H9 (cell line): ENCODE measurements at regions not wholly inside any gene's neighbourhood (a gene's known extent, or its start where the extent isn't known, plus 50 kb on each side); places are given as distances from the start of the nearest gene placed in this dataset.

Experiments
- DNase-seq: peaks from one replicate; pipeline ENCODE4 v3.0.0-alpha.2; 2017
- H2AFZ ChIP-seq: one replicate; pipeline ENCODE4 v1.6.1; 2013; ENCODE audit warnings: mild to moderate bottlenecking, low read length, control low read depth, moderate library complexity
- H2AK5ac ChIP-seq: 2 replicates; pipeline ENCODE4 v1.6.1; 2013; ENCODE audit warnings: low read length, control low read depth, mixed read lengths; ENCODE audit not compliant: insufficient read length
- H2BK120ac ChIP-seq: one replicate; pipeline ENCODE4 v1.6.1; 2013; ENCODE audit warnings: low read depth, mild to moderate bottlenecking, low read length, control low read depth, inconsistent platforms; ENCODE audit not compliant: poor library complexity, severe bottlenecking
- H2BK12ac ChIP-seq: 2 replicates; pipeline ENCODE4 v1.6.1; 2013; ENCODE audit warnings: low read length, control low read depth, mixed read lengths, low read depth; ENCODE audit not compliant: insufficient read length
- H2BK15ac ChIP-seq: 2 replicates; pipeline ENCODE4 v1.6.1; 2013; ENCODE audit warnings: low read depth, low read length, control low read depth
- H2BK20ac ChIP-seq: one replicate; pipeline ENCODE4 v1.6.1; 2013; ENCODE audit warnings: low read depth, mild to moderate bottlenecking, low read length, control low read depth, inconsistent platforms; ENCODE audit not compliant: poor library complexity, severe bottlenecking
- H2BK5ac ChIP-seq: 2 replicates; pipeline ENCODE4 v1.6.1; 2013; ENCODE audit warnings: low read length, control low read depth, mixed read lengths; ENCODE audit not compliant: insufficient read length
- H3K14ac ChIP-seq: 2 replicates; pipeline ENCODE4 v1.6.1; 2013; ENCODE audit warnings: low read length, control low read depth; ENCODE audit not compliant: insufficient read depth
- H3K18ac ChIP-seq: 2 replicates; pipeline ENCODE4 v1.6.1; 2013; ENCODE audit warnings: low read depth, mild to moderate bottlenecking, mixed read lengths, low read length, control low read depth; ENCODE audit not compliant: insufficient read length
- H3K23ac ChIP-seq: 2 replicates; pipeline ENCODE4 v1.6.1; 2013; ENCODE audit warnings: low read length, control low read depth, mixed read lengths, low read depth; ENCODE audit not compliant: insufficient read length
- H3K23me2 ChIP-seq: 2 replicates; pipeline ENCODE4 v1.6.1; 2013; ENCODE audit warnings: low read depth, mild to moderate bottlenecking, mixed read lengths, low read length, control low read depth; ENCODE audit not compliant: insufficient read length, poor library complexity, severe bottlenecking
- H3K27ac ChIP-seq: 2 replicates; pipeline ENCODE4 v1.5.1; 2013; ENCODE audit warnings: low read length, control low read depth, mixed read lengths, low read depth; ENCODE audit not compliant: insufficient read length
- H3K27me3 ChIP-seq: 2 replicates; pipeline ENCODE4 v1.6.1; 2013; ENCODE audit warnings: low read length, control low read depth, inconsistent platforms; ENCODE audit not compliant: insufficient read depth
- H3K4ac ChIP-seq: 2 replicates; pipeline ENCODE4 v1.6.1; 2013; ENCODE audit warnings: low read depth, mild to moderate bottlenecking, control low read depth, inconsistent platforms, low read length, moderate library complexity
- H3K4me1 ChIP-seq: 2 replicates; pipeline ENCODE4 v1.6.1; 2013; ENCODE audit warnings: low read length, control low read depth, inconsistent platforms; ENCODE audit not compliant: insufficient read depth
- H3K4me2 ChIP-seq: 2 replicates; pipeline ENCODE4 v1.6.1; 2013; ENCODE audit warnings: low read length, control low read depth, mixed read lengths; ENCODE audit not compliant: insufficient read length, insufficient read depth
- H3K56ac ChIP-seq: 2 replicates; pipeline ENCODE4 v1.6.1; 2013; ENCODE audit warnings: low read depth, mild to moderate bottlenecking, mixed read lengths, low read length, control low read depth; ENCODE audit not compliant: insufficient read length
- H3K79me1 ChIP-seq: 2 replicates; pipeline ENCODE4 v1.6.1; 2013; ENCODE audit warnings: low read depth, mild to moderate bottlenecking, moderate library complexity, low read length, control low read depth, inconsistent platforms; ENCODE audit not compliant: insufficient read depth, poor library complexity, severe bottlenecking
- H3K79me2 ChIP-seq: 2 replicates; pipeline ENCODE4 v1.6.1; 2013; ENCODE audit warnings: low read length, control low read depth, inconsistent platforms; ENCODE audit not compliant: insufficient read depth
- H3K9ac ChIP-seq: 2 replicates; pipeline ENCODE4 v1.6.1; 2013; ENCODE audit warnings: low read length, control low read depth, mixed read lengths; ENCODE audit not compliant: insufficient read length; ENCODE audit errors: extremely low read depth
- H3K9me3 ChIP-seq: one replicate; pipeline ENCODE4 v1.6.1; 2013; ENCODE audit warnings: low read depth, low read length, inconsistent platforms; ENCODE audit not compliant: control insufficient read depth
- H3T11ph ChIP-seq: one replicate; pipeline ENCODE4 v1.6.1; 2013; ENCODE audit warnings: mild to moderate bottlenecking, low read length, control low read depth, inconsistent platforms
- H4K20me1 ChIP-seq: one replicate; pipeline ENCODE4 v1.6.1; 2013; ENCODE audit not compliant: control insufficient read depth, insufficient read length, insufficient read depth
- H4K5ac ChIP-seq: 2 replicates; pipeline ENCODE4 v1.6.1; 2013; ENCODE audit warnings: low read depth, mild to moderate bottlenecking, mixed read lengths, low read length, control low read depth; ENCODE audit not compliant: insufficient read length
- H4K8ac ChIP-seq: replicated peaks from 2 replicates; pipeline ENCODE4 v1.6.1; 2013; ENCODE audit warnings: low read length, control low read depth, mixed read lengths, low read depth; ENCODE audit not compliant: insufficient read length
- H4K91ac ChIP-seq: 2 replicates; pipeline ENCODE4 v1.6.1; 2013; ENCODE audit warnings: low read depth, mild to moderate bottlenecking, moderate library complexity, mixed read lengths, low read length, control low read depth; ENCODE audit not compliant: insufficient read length
- H3K27ac Mint-ChIP-seq, 3 experiments: 2 replicates in 2 of 3; 3 replicates in 1 of 3; pipeline ENCODE4 v1.8.0; 2020 to 2021; ENCODE audit warnings: mixed read lengths in 3 of 3, mild to moderate bottlenecking in 1 of 3, moderate library complexity in 1 of 3
- H3K27me3 Mint-ChIP-seq: 2 replicates; pipeline ENCODE4 v1.8.0; 2021; ENCODE audit warnings: low read depth, mild to moderate bottlenecking, moderate library complexity, mixed read lengths
- H3K36me3 Mint-ChIP-seq, 3 experiments: 2 replicates in 2 of 3; 3 replicates in 1 of 3; pipeline ENCODE4 v1.8.0; 2020 to 2021; ENCODE audit warnings: low read depth in 3 of 3, mixed read lengths in 3 of 3; ENCODE audit not compliant: insufficient read depth in 1 of 3
- H3K4me1 Mint-ChIP-seq, 2 experiments: 2 replicates each; pipeline ENCODE4 v1.8.0; 2020; ENCODE audit warnings: mixed read lengths in 2 of 2
- H3K4me3 Mint-ChIP-seq, 2 experiments: 2 replicates in 1 of 2; 3 replicates in 1 of 2; pipeline ENCODE4 v1.8.0; 2020 to 2021; ENCODE audit warnings: mild to moderate bottlenecking in 2 of 2, mixed read lengths in 2 of 2, moderate library complexity in 1 of 2
- H3K9me3 Mint-ChIP-seq, 2 experiments: 2 replicates in 1 of 2; 3 replicates in 1 of 2; pipeline ENCODE4 v1.8.0; 2020; ENCODE audit warnings: mild to moderate bottlenecking in 2 of 2, mixed read lengths in 2 of 2, moderate library complexity in 1 of 2
- WGBS: extraction: QIAGEN DNeasy Blood & Tissue Kit; methylation state at CpG from one replicate; pipeline ENCODE4 v1.1.7; 2013; ENCODE audit warnings: missing lambda C conversion rate, low lambda C conversion rate, mixed read lengths; ENCODE audit not compliant: insufficient read length; ENCODE audit errors: extremely low coverage; 5-methylcytosine and 5-hydroxymethylcytosine counted together
- TF ChIP-seq, protein P1 (sequence below): fragments of 200-600 bp; sonication (generic); conservative IDR thresholded peaks from 3 replicates; pipeline ENCODE4 v1.8.0; 2021; ENCODE audit warnings: antibody characterized with exemption, mild to moderate bottlenecking

GRCh38 chr1:83060221-83060620 is 938.7 kb downstream of the TTLL7 start:
- no peak for DNase-seq
- Histone ChIP-seq H2BK15ac (no peak overlapping the region), H3K27me3 (no peaks in the 10 kb centered on the region), H3K23ac (no peak overlapping the region), H3K79me1 (no peaks in the 10 kb centered on the region), H3K27ac (no peak overlapping the region), H2BK5ac (no peak overlapping the region), H3K4me1 (no peaks in the 10 kb centered on the region; the same call in 1 of the 2 replicates), H4K20me1 (no peaks in the 10 kb centered on the region), H2AK5ac (no peak overlapping the region), H3K4me2 (no peak overlapping the region), H2BK12ac (no peak overlapping the region), H2BK20ac (no peak overlapping the region), H3T11ph (no peak overlapping the region), H4K5ac (no peak overlapping the region), H2AFZ (no peak overlapping the region), H3K56ac (no peak overlapping the region), H3K18ac (no peak overlapping the region), H3K4ac (no peak overlapping the region), H3K23me2 (no peaks in the 10 kb centered on the region), H4K91ac (no peak overlapping the region), H3K14ac (no peak overlapping the region), H2BK120ac (no peak overlapping the region), H3K9me3 (no peaks in the 10 kb centered on the region), H3K9ac (no peak overlapping the region), H4K8ac (no peak overlapping the region), H3K79me2 (no peaks in the 10 kb centered on the region)
- no peaks in the 10 kb centered on the region for H3K27me3 Mint-ChIP-seq
- H3K9me3 Mint-ChIP-seq = no peaks in the 10 kb centered on the region
- no CpG with 5 or more reads among the region's 4 CpGs for WGBS
- H3K36me3 Mint-ChIP-seq = no peaks in the 10 kb centered on the region
- TF ChIP-seq, protein P1, sequence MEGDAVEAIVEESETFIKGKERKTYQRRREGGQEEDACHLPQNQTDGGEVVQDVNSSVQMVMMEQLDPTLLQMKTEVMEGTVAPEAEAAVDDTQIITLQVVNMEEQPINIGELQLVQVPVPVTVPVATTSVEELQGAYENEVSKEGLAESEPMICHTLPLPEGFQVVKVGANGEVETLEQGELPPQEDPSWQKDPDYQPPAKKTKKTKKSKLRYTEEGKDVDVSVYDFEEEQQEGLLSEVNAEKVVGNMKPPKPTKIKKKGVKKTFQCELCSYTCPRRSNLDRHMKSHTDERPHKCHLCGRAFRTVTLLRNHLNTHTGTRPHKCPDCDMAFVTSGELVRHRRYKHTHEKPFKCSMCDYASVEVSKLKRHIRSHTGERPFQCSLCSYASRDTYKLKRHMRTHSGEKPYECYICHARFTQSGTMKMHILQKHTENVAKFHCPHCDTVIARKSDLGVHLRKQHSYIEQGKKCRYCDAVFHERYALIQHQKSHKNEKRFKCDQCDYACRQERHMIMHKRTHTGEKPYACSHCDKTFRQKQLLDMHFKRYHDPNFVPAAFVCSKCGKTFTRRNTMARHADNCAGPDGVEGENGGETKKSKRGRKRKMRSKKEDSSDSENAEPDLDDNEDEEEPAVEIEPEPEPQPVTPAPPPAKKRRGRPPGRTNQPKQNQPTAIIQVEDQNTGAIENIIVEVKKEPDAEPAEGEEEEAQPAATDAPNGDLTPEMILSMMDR = no peak
- H3K4me1 Mint-ChIP-seq = peaks cover 6 to 10% of the 10 kb centered on the region in 2 experiments
- no peak overlapping the region for H3K4me3 Mint-ChIP-seq
- no peak overlapping the region for H3K27ac Mint-ChIP-seq
